ENCODE measurements at regions not wholly inside any gene's neighbourhood (a gene's known extent, or its start where the extent isn't known, plus 50 kb on each side); places are given as distances from the start of the nearest gene placed in this dataset.

- Histone ChIP-seq H3K4me1 (ENCODE audit: control insufficient read depth, insufficient read depth, low read length, poor library complexity, severe bottlenecking) (no peaks in the 10 kb centered on the region), H3K9me3 (ENCODE audit: control insufficient read depth, low read length) (no peaks in the 10 kb centered on the region), H3K4me3 (ENCODE audit: extremely low read depth, insufficient read depth, low read length, poor library complexity, severe bottlenecking) (no peak overlapping the region), H3K27ac (ENCODE audit: low read depth, low read length, severe bottlenecking) (no peak overlapping the region), H3K36me3 (ENCODE audit: control insufficient read depth, insufficient read depth, low read length) (no peaks in the 10 kb centered on the region)
- 80 to 100% methylated on average over 1 to 2 of the region's 3 CpGs for WGBS, 2 experiments (ENCODE audit: insufficient coverage in 2 of 2)
Observed at GRCh38 chr4:54152846-54153600, 53.1 kb downstream of the GSX2 start.

GRCh38 chr4:54155936-54156335 lies 56.0 kb downstream of the GSX2 start:
- Histone ChIP-seq H3K4me1 (ENCODE audit: control insufficient read depth, insufficient read depth, low read length, poor library complexity, severe bottlenecking) (no peaks in the 10 kb centered on the region), H3K4me3 (ENCODE audit: extremely low read depth, insufficient read depth, low read length, poor library complexity, severe bottlenecking) (no peak overlapping the region), H3K36me3 (ENCODE audit: control insufficient read depth, insufficient read depth, low read length) (no peaks in the 10 kb centered on the region), H3K9me3 (ENCODE audit: control insufficient read depth, low read length) (no peaks in the 10 kb centered on the region), H3K27ac (ENCODE audit: low read depth, low read length, severe bottlenecking) (no peak overlapping the region)
- WGBS, 2 experiments (ENCODE audit: insufficient coverage in 2 of 2), result 100% methylated on average over 1 of the region's 1 CpG; no CpG with 5 or more reads in 1 of the 2 experiments

- no peaks in the 10 kb centered on the region for H3K9me3 ChIP-seq (ENCODE audit: control insufficient read depth, low read length)
- H3K4me3 ChIP-seq (ENCODE audit: extremely low read depth, insufficient read depth, low read length, poor library complexity, severe bottlenecking), result no peak overlapping the region
- H3K27ac ChIP-seq (ENCODE audit: low read depth, low read length, severe bottlenecking), result no peak overlapping the region
- H3K36me3 ChIP-seq (ENCODE audit: control insufficient read depth, insufficient read depth, low read length), result no peaks in the 10 kb centered on the region
- H3K4me1 ChIP-seq (ENCODE audit: control insufficient read depth, insufficient read depth, low read length, poor library complexity, severe bottlenecking), result no peaks in the 10 kb centered on the region
Observed at GRCh38 chr4:54157606-54158005, 57.6 kb downstream of the GSX2 start.

DNA sequence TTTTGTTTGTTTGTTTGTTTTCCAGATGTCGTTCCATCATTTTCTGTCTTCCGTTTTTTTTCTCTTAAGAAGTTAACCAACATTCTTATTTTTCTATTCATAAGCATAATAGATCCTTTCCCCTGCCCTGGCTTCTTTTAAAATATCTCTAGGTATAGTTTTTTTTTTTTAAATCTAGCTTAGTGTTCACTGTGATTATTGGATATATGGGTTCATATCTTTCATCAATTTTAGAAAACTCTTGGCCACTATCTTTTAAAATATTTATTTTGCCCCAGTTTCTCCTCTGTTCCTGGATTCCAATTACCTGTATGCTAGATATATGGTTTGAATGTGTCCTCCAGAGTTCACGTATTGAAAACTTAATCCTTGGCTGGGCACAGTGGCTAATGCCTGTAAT lies 59.6 kb downstream of the GSX2 start:
- H3K27ac ChIP-seq (ENCODE audit: low read depth, low read length, severe bottlenecking), result no peak overlapping the region
- H3K9me3 ChIP-seq (ENCODE audit: control insufficient read depth, low read length), result no peaks in the 10 kb centered on the region
- H3K36me3 ChIP-seq (ENCODE audit: control insufficient read depth, insufficient read depth, low read length), result no peaks in the 10 kb centered on the region
- no peaks in the 10 kb centered on the region for H3K4me1 ChIP-seq (ENCODE audit: control insufficient read depth, insufficient read depth, low read length, poor library complexity, severe bottlenecking)
- 100% methylated on average over 1 of the region's 3 CpGs; no CpG with 5 or more reads in 1 of the 2 experiments for WGBS, 2 experiments (ENCODE audit: insufficient coverage in 2 of 2)
- H3K4me3 ChIP-seq (ENCODE audit: extremely low read depth, insufficient read depth, low read length, poor library complexity, severe bottlenecking), result no peak overlapping the region

GRCh38 chr4:54165011-54165410 lies 64.1 kb upstream of the PDGFRA start:
- Histone ChIP-seq H3K36me3 (ENCODE audit: control insufficient read depth, insufficient read depth, low read length) (no peaks in the 10 kb centered on the region), H3K4me3 (ENCODE audit: extremely low read depth, insufficient read depth, low read length, poor library complexity, severe bottlenecking) (no peak overlapping the region), H3K9me3 (ENCODE audit: control insufficient read depth, low read length) (no peaks in the 10 kb centered on the region), H3K4me1 (ENCODE audit: control insufficient read depth, insufficient read depth, low read length, poor library complexity, severe bottlenecking) (peaks cover 17% of the 10 kb centered on the region), H3K27ac (ENCODE audit: low read depth, low read length, severe bottlenecking) (peak overlapping the region; percentile 82)
- 86 to 100% methylated on average over 4 of the region's 4 CpGs for WGBS, 2 experiments (ENCODE audit: insufficient coverage in 2 of 2)

- H3K4me1 ChIP-seq (ENCODE audit: control insufficient read depth, insufficient read depth, low read length, poor library complexity, severe bottlenecking), result peaks cover 17% of the 10 kb centered on the region
- no peak overlapping the region for H3K4me3 ChIP-seq (ENCODE audit: extremely low read depth, insufficient read depth, low read length, poor library complexity, severe bottlenecking)
- peak overlapping the region; percentile 82 for H3K27ac ChIP-seq (ENCODE audit: low read depth, low read length, severe bottlenecking)
- H3K36me3 ChIP-seq (ENCODE audit: control insufficient read depth, insufficient read depth, low read length), result no peaks in the 10 kb centered on the region
- H3K9me3 ChIP-seq (ENCODE audit: control insufficient read depth, low read length), result no peaks in the 10 kb centered on the region
Observed at GRCh38 chr4:54165438-54165837, 63.7 kb upstream of the PDGFRA start.

- Histone ChIP-seq H3K9me3 (ENCODE audit: control insufficient read depth, low read length) (no peaks in the 10 kb centered on the region), H3K4me3 (ENCODE audit: extremely low read depth, insufficient read depth, low read length, poor library complexity, severe bottlenecking) (no peak overlapping the region), H3K4me1 (ENCODE audit: control insufficient read depth, insufficient read depth, low read length, poor library complexity, severe bottlenecking) (peaks cover 17% of the 10 kb centered on the region), H3K27ac (ENCODE audit: low read depth, low read length, severe bottlenecking) (no peak overlapping the region), H3K36me3 (ENCODE audit: control insufficient read depth, insufficient read depth, low read length) (no peaks in the 10 kb centered on the region)
- WGBS, 2 experiments (ENCODE audit: insufficient coverage in 2 of 2), result 96% methylated on average over 3 of the region's 3 CpGs; no CpG with 5 or more reads in 1 of the 2 experiments
Observed at GRCh38 chr4:54167508-54167907, 61.6 kb upstream of the PDGFRA start.

DNA sequence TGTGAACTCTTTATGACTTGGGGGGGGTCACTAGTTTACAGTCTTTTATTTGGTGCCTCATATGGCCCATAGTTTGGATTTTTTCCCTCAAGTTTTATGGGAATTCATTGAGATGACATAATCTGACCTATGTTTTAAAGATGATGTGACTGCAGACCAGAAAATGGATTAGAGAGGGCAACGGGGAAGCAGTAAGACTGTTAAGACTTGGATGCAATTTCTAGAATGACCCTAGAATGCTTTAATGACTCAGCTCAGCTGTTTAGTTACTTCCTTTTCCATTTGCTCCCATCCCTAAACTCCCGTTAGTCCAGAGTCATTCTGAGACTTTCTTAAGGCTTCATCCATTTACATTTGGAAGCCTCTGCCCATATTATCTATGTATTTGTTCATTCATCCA lies 59.9 kb upstream of the PDGFRA start:
- Histone ChIP-seq H3K9me3 (ENCODE audit: control insufficient read depth, low read length) (no peaks in the 10 kb centered on the region), H3K36me3 (ENCODE audit: control insufficient read depth, insufficient read depth, low read length) (no peaks in the 10 kb centered on the region), H3K27ac (ENCODE audit: low read depth, low read length, severe bottlenecking) (no peak overlapping the region), H3K4me1 (ENCODE audit: control insufficient read depth, insufficient read depth, low read length, poor library complexity, severe bottlenecking) (peaks cover 17% of the 10 kb centered on the region), H3K4me3 (ENCODE audit: extremely low read depth, insufficient read depth, low read length, poor library complexity, severe bottlenecking) (no peak overlapping the region)
- 89 to 96% methylated on average over 2 of the region's 2 CpGs for WGBS, 2 experiments (ENCODE audit: insufficient coverage in 2 of 2)

DNA sequence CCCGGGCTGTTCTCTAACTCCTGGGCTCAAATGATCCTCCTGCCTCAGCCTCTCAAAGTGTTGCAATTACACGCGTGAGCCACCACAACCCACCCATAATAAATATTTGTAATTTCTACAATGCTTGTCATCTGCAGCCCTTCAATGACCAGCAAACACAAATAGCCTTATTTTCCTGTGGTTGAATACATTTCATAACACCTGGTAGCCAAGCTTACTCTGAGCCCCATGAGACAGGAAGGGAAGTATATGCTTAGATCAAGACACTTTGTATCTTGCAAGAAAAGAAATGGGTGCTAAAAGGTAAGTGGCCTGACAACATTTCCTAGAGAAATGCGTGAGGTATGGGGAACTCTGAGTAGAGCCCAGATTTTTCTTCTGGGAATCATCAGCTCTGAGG lies 56.9 kb upstream of the PDGFRA start:
- Histone ChIP-seq H3K36me3 (ENCODE audit: control insufficient read depth, insufficient read depth, low read length) (no peaks in the 10 kb centered on the region), H3K9me3 (ENCODE audit: control insufficient read depth, low read length) (no peaks in the 10 kb centered on the region), H3K4me1 (ENCODE audit: control insufficient read depth, insufficient read depth, low read length, poor library complexity, severe bottlenecking) (peaks cover 4% of the 10 kb centered on the region), H3K27ac (ENCODE audit: low read depth, low read length, severe bottlenecking) (no peak overlapping the region), H3K4me3 (ENCODE audit: extremely low read depth, insufficient read depth, low read length, poor library complexity, severe bottlenecking) (no peak overlapping the region)
- 87% methylated on average over 4 of the region's 4 CpGs; no CpG with 5 or more reads in 1 of the 2 experiments for whole genome bisulfite sequencing, 2 experiments (ENCODE audit: insufficient coverage in 2 of 2)

DNA sequence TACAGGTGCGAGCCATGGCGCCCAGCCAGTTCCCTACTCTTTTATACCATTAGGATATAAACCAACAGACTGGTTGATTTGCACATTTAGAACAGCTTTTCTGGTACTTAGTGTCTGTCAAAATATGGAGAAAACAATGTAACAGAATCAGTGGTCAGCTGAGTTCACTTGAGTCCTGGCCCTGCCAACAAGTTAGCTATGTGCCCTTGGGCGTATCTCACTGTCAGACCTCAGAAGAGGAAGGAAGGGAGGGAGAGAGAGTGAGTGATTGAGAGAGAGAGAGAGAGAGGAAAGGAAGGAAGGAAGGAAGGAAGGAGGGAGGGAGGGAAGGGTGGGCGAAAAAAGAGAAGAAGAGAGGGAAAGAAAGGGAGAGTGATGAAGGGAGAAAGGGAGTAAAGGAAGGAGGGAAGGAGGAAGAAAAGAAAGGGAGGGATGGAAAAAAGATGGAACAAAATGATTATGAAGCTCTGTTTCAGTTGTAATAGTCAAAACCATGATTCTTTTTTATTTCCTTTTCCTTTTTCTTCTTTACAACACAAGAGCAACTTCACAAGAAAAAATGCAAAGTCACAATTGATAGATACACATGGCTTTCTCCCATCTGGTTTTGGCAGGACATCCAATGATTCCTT lies 55.7 kb upstream of the PDGFRA start:
- Histone ChIP-seq H3K9me3 (ENCODE audit: control insufficient read depth, low read length) (no peaks in the 10 kb centered on the region), H3K27ac (ENCODE audit: low read depth, low read length, severe bottlenecking) (no peak overlapping the region), H3K36me3 (ENCODE audit: control insufficient read depth, insufficient read depth, low read length) (no peaks in the 10 kb centered on the region), H3K4me1 (ENCODE audit: control insufficient read depth, insufficient read depth, low read length, poor library complexity, severe bottlenecking) (peaks cover 4% of the 10 kb centered on the region), H3K4me3 (ENCODE audit: extremely low read depth, insufficient read depth, low read length, poor library complexity, severe bottlenecking) (no peak overlapping the region)
- WGBS, 2 experiments (ENCODE audit: insufficient coverage in 2 of 2), result 95 to 97% methylated on average over 2 to 4 of the region's 4 CpGs

DNA sequence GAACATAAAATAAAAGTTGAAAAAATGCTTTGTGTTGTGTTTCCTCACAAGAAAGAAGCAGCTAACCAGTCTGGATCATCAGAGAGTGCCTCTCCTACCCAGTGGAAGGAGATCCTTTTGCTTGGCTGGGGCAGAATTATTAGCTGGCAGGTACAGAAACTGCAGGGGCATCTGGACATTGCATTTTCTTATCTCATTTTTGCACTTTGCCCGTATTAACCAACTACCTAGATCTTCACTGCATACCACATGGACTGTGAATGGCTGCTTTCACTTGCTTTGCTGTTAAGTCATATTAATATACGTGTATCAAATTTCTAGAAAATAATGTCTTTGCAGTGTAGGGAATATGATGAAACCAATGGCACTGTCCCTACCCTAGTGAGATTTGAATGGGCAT lies 52.9 kb upstream of the PDGFRA start:
- Histone ChIP-seq H3K4me3 (ENCODE audit: extremely low read depth, insufficient read depth, low read length, poor library complexity, severe bottlenecking) (no peak overlapping the region), H3K4me1 (ENCODE audit: control insufficient read depth, insufficient read depth, low read length, poor library complexity, severe bottlenecking) (no peaks in the 10 kb centered on the region), H3K9me3 (ENCODE audit: control insufficient read depth, low read length) (no peaks in the 10 kb centered on the region), H3K36me3 (ENCODE audit: control insufficient read depth, insufficient read depth, low read length) (no peaks in the 10 kb centered on the region), H3K27ac (ENCODE audit: low read depth, low read length, severe bottlenecking) (no peak overlapping the region)
- 100% methylated on average over 1 of the region's 2 CpGs; no CpG with 5 or more reads in 1 of the 2 experiments for WGBS, 2 experiments (ENCODE audit: insufficient coverage in 2 of 2)

Data from mesodermal cell (in vitro differentiated cells).